HEK293T (cell line): ENCODE measurements at regions not wholly inside any gene's neighbourhood (a gene's known extent, or its start where the extent isn't known, plus 50 kb on each side); places are given as distances from the start of the nearest gene placed in this dataset.

Experiments
- CTBP1 ChIP-seq: fragments of 450-650 bp; IDR thresholded peaks from 2 replicates; pipeline ENCODE4 v1.6.1; 2016; ENCODE audit warnings: borderline replicate concordance
- ZNF384 ChIP-seq: fragments of 450-650 bp; IDR thresholded peaks from 2 replicates; pipeline ENCODE4 v1.6.1; 2016

GRCh38 chr10:58019863-58020537 lies 247.7 kb downstream of the IPMK start:
- TF ChIP-seq ZNF384 (no peak), CTBP1 (no peak)
